ENCODE measurements at regions not wholly inside any gene's neighbourhood (a gene's known extent, or its start where the extent isn't known, plus 50 kb on each side); places are given as distances from the start of the nearest gene placed in this dataset.

- WGBS (ENCODE audit: extremely low coverage, insufficient coverage, insufficient read length): no CpG with 5 or more reads among the region's 6 CpGs
- Histone ChIP-seq H4K8ac (ENCODE audit: low read depth, low read length) (no peak overlapping the region), H3K27me3 (ENCODE audit: insufficient read depth, low read length) (no peaks in the 10 kb centered on the region), H3K4me3 (ENCODE audit: low read depth, low read length) (no peak overlapping the region), H3K23ac (ENCODE audit: low read length) (no peak overlapping the region), H3K9ac (ENCODE audit: low read length) (no peak overlapping the region), H2BK120ac (ENCODE audit: insufficient read depth, low read length, poor library complexity) (no peak overlapping the region), H3K14ac (ENCODE audit: low read length) (no peak overlapping the region), H3K79me2 (ENCODE audit: control insufficient read depth, insufficient read depth, low read length, poor library complexity) (no peaks in the 10 kb centered on the region), H2AK5ac (ENCODE audit: low read length) (no peak overlapping the region), H4K91ac (ENCODE audit: low read depth, low read length) (no peak overlapping the region), H3K27ac (ENCODE audit: low read depth, low read length) (no peak overlapping the region), H3K36me3 (ENCODE audit: control insufficient read depth in 1 of 2, insufficient read depth in 2 of 2, low read length in 2 of 2) (no peaks in the 10 kb centered on the region), H3K18ac (ENCODE audit: low read length) (no peak overlapping the region), H2BK5ac (ENCODE audit: low read depth, low read length, poor library complexity) (no peak overlapping the region), H3K4ac (ENCODE audit: low read depth, low read length) (no peak overlapping the region), H3K79me1 (ENCODE audit: low read length) (no peaks in the 10 kb centered on the region), H4K12ac (ENCODE audit: low read depth, low read length) (no peak overlapping the region), H3K4me1 (ENCODE audit: control insufficient read depth in 1 of 2, insufficient read depth in 2 of 2, low read length in 2 of 2) (no peaks in the 10 kb centered on the region), H3K4me2 (ENCODE audit: low read length) (no peak overlapping the region), H3K9me3 (ENCODE audit: insufficient read depth, low read depth, low read length) (no peaks in the 10 kb centered on the region), H2AFZ (ENCODE audit: insufficient read depth, low read length, poor library complexity) (no peak overlapping the region), H2BK12ac (ENCODE audit: low read length) (no peak overlapping the region)
- no peak for DNase-seq
Observed at GRCh38 chr21:28731700-28732321, 260.9 kb downstream of the LTN1 start.

- no peak overlapping the region for H3K27ac ChIP-seq (ENCODE audit: low read depth, low read length)
- no peaks in the 10 kb centered on the region for H3K79me1 ChIP-seq (ENCODE audit: low read length)
- no peak overlapping the region for H4K91ac ChIP-seq (ENCODE audit: low read depth, low read length)
- no peak overlapping the region for H3K18ac ChIP-seq (ENCODE audit: low read length)
- no CpG with 5 or more reads among the region's 6 CpGs for WGBS (ENCODE audit: extremely low coverage, insufficient coverage, insufficient read length)
- H3K4ac ChIP-seq (ENCODE audit: low read depth, low read length): no peak overlapping the region
- H4K12ac ChIP-seq (ENCODE audit: low read depth, low read length): no peak overlapping the region
- no peak overlapping the region for H3K9ac ChIP-seq (ENCODE audit: low read length)
- no peaks in the 10 kb centered on the region for H3K36me3 ChIP-seq (ENCODE audit: control insufficient read depth in 1 of 2, insufficient read depth in 2 of 2, low read length in 2 of 2)
- H2AK5ac ChIP-seq (ENCODE audit: low read length): no peak overlapping the region
- H3K14ac ChIP-seq (ENCODE audit: low read length): no peak overlapping the region
- no peaks in the 10 kb centered on the region for H3K27me3 ChIP-seq (ENCODE audit: insufficient read depth, low read length)
- H3K9me3 ChIP-seq (ENCODE audit: insufficient read depth, low read depth, low read length): no peaks in the 10 kb centered on the region
- no peak overlapping the region for H2BK5ac ChIP-seq (ENCODE audit: low read depth, low read length, poor library complexity)
- H3K4me3 ChIP-seq (ENCODE audit: low read depth, low read length): no peak overlapping the region
- no peaks in the 10 kb centered on the region for H3K79me2 ChIP-seq (ENCODE audit: control insufficient read depth, insufficient read depth, low read length, poor library complexity)
- no peaks in the 10 kb centered on the region for H3K4me1 ChIP-seq (ENCODE audit: control insufficient read depth in 1 of 2, insufficient read depth in 2 of 2, low read length in 2 of 2)
- no peak overlapping the region for H3K23ac ChIP-seq (ENCODE audit: low read length)
- no peak overlapping the region for H2AFZ ChIP-seq (ENCODE audit: insufficient read depth, low read length, poor library complexity)
- no peak overlapping the region for H4K8ac ChIP-seq (ENCODE audit: low read depth, low read length)
- H2BK120ac ChIP-seq (ENCODE audit: insufficient read depth, low read length, poor library complexity): no peak overlapping the region
- H3K4me2 ChIP-seq (ENCODE audit: low read length): no peak overlapping the region
- H2BK12ac ChIP-seq (ENCODE audit: low read length): no peak overlapping the region
- DNase-seq: no peak
Observed at GRCh38 chr21:28729887-28730286, 262.8 kb downstream of the LTN1 start.

GRCh38 chr21:28727809-28728208 is 264.9 kb downstream of the LTN1 start:
- Histone ChIP-seq H3K79me2 (ENCODE audit: control insufficient read depth, insufficient read depth, low read length, poor library complexity) (no peaks in the 10 kb centered on the region), H3K27me3 (ENCODE audit: insufficient read depth, low read length) (no peaks in the 10 kb centered on the region), H4K91ac (ENCODE audit: low read depth, low read length) (no peak overlapping the region), H3K9me3 (ENCODE audit: insufficient read depth, low read depth, low read length) (no peaks in the 10 kb centered on the region), H2AK5ac (ENCODE audit: low read length) (no peak overlapping the region), H4K8ac (ENCODE audit: low read depth, low read length) (no peak overlapping the region), H3K36me3 (ENCODE audit: control insufficient read depth in 1 of 2, insufficient read depth in 2 of 2, low read length in 2 of 2) (no peaks in the 10 kb centered on the region), H2BK120ac (ENCODE audit: insufficient read depth, low read length, poor library complexity) (no peak overlapping the region), H2BK12ac (ENCODE audit: low read length) (no peak overlapping the region), H2BK5ac (ENCODE audit: low read depth, low read length, poor library complexity) (no peak overlapping the region), H3K14ac (ENCODE audit: low read length) (no peak overlapping the region), H3K18ac (ENCODE audit: low read length) (no peak overlapping the region), H3K4me3 (ENCODE audit: low read depth, low read length) (no peak overlapping the region), H3K4ac (ENCODE audit: low read depth, low read length) (no peak overlapping the region), H3K27ac (ENCODE audit: low read depth, low read length) (no peak overlapping the region), H3K9ac (ENCODE audit: low read length) (no peak overlapping the region), H4K12ac (ENCODE audit: low read depth, low read length) (no peak overlapping the region), H3K79me1 (ENCODE audit: low read length) (no peaks in the 10 kb centered on the region), H3K4me1 (ENCODE audit: control insufficient read depth in 1 of 2, insufficient read depth in 2 of 2, low read length in 2 of 2) (no peaks in the 10 kb centered on the region), H2AFZ (ENCODE audit: insufficient read depth, low read length, poor library complexity) (no peak overlapping the region), H3K4me2 (ENCODE audit: low read length) (no peak overlapping the region), H3K23ac (ENCODE audit: low read length) (no peak overlapping the region)
- DNase-seq: no peak
- no CpG with 5 or more reads among the region's 1 CpG for WGBS (ENCODE audit: extremely low coverage, insufficient coverage, insufficient read length)

GRCh38 chr21:28725396-28725795 is 267.3 kb downstream of the LTN1 start:
- H2BK12ac ChIP-seq (ENCODE audit: low read length): no peak overlapping the region
- no CpG with 5 or more reads among the region's 1 CpG for WGBS (ENCODE audit: extremely low coverage, insufficient coverage, insufficient read length)
- no peaks in the 10 kb centered on the region for H3K9me3 ChIP-seq (ENCODE audit: insufficient read depth, low read depth, low read length)
- no peak overlapping the region for H3K27ac ChIP-seq (ENCODE audit: low read depth, low read length)
- H3K9ac ChIP-seq (ENCODE audit: low read length): no peak overlapping the region
- H4K12ac ChIP-seq (ENCODE audit: low read depth, low read length): no peak overlapping the region
- no peak overlapping the region for H2BK5ac ChIP-seq (ENCODE audit: low read depth, low read length, poor library complexity)
- H3K18ac ChIP-seq (ENCODE audit: low read length): no peak overlapping the region
- no peaks in the 10 kb centered on the region for H3K79me1 ChIP-seq (ENCODE audit: low read length)
- no peaks in the 10 kb centered on the region for H3K4me1 ChIP-seq (ENCODE audit: control insufficient read depth in 1 of 2, insufficient read depth in 2 of 2, low read length in 2 of 2)
- H2BK120ac ChIP-seq (ENCODE audit: insufficient read depth, low read length, poor library complexity): no peak overlapping the region
- no peak overlapping the region for H3K23ac ChIP-seq (ENCODE audit: low read length)
- no peaks in the 10 kb centered on the region for H3K79me2 ChIP-seq (ENCODE audit: control insufficient read depth, insufficient read depth, low read length, poor library complexity)
- no peak overlapping the region for H3K4me3 ChIP-seq (ENCODE audit: low read depth, low read length)
- no peak overlapping the region for H2AK5ac ChIP-seq (ENCODE audit: low read length)
- H2AFZ ChIP-seq (ENCODE audit: insufficient read depth, low read length, poor library complexity): no peak overlapping the region
- H3K27me3 ChIP-seq (ENCODE audit: insufficient read depth, low read length): no peaks in the 10 kb centered on the region
- H3K4ac ChIP-seq (ENCODE audit: low read depth, low read length): no peak overlapping the region
- no peak overlapping the region for H3K4me2 ChIP-seq (ENCODE audit: low read length)
- no peaks in the 10 kb centered on the region for H3K36me3 ChIP-seq (ENCODE audit: control insufficient read depth in 1 of 2, insufficient read depth in 2 of 2, low read length in 2 of 2)
- H4K8ac ChIP-seq (ENCODE audit: low read depth, low read length): no peak overlapping the region
- no peak overlapping the region for H4K91ac ChIP-seq (ENCODE audit: low read depth, low read length)
- DNase-seq: no peak
- no peak overlapping the region for H3K14ac ChIP-seq (ENCODE audit: low read length)
